ENCODE measurements at regions not wholly inside any gene's neighbourhood (a gene's known extent, or its start where the extent isn't known, plus 50 kb on each side); places are given as distances from the start of the nearest gene placed in this dataset.
"Not testable (repeated sequence)": the region's sequence is repeated elsewhere in the genome, so short reads cannot be mapped to it uniquely, and the experiment has no call there.

DNA sequence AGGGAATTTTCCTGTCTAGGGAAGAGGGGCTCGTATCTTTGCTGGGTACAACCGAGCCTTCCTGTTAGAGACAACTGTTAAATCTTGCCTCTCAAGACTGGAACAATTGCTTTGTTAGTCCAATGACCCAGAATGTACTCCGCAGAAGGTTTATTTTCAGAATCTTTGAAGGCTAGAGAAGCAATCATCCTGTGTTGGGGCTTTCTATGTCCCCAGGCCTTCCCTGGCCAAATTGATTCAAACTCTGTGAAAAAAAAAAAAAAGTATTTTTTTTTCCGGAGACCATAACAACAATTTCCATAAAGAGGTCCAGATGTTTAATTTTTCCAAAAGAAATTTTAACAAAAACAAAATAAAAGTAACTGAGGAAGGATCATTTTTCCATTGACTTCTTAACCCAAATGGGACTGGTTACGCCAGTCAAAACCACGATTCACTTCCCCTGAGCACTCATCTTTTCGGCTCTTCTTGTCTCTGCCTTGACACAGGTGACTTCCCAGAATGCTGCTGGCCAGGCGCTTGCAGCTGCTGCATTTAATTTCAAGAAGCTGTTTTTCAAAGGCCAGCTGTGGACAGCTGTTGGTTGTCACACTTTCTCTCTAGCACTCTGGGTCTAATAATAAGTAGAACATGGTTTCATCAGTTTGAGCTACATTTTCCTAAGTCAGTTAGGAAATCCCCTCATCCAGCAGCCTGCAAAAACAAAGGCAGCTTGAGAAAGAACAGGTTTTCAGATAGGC is 81.6 kb upstream of the MANSC4 start:
- no peak for DNase-seq

- DNase-seq = no peak
Observed at GRCh38 chr12:27859648-27860047, 79.6 kb upstream of the MANSC4 start.

DNA sequence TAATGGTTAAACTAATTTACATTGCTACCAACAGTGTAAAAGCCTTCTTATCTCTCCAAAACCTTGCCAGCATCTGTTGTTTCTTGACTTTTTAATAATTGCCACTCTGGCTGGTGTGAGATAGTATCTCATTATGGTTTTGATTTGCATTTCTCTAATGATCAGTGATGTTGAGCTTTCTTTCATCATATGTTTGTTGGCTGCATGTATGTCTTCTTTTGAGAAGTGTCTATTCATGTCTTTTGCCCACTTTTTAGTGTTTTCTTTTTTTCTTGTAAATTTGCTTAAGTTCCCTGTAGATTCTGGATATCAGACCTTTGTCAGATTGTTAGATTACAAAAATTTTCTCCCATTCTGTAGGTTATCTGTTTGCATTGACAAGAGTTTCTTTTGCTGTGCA is 77.0 kb upstream of the MANSC4 start:
- not testable (repeated sequence) for DNase-seq

GRCh38 chr12:27852742-27853141 is 72.7 kb upstream of the MANSC4 start:
- DNase-seq = no peak

All from amniotic stem cell (primary cell).